MCF 10A (cell line): ENCODE measurements at regions not wholly inside any gene's neighbourhood (a gene's known extent, or its start where the extent isn't known, plus 50 kb on each side); places are given as distances from the start of the nearest gene placed in this dataset.

Source experiments
- BruUV-seq: library from RNA; stranded (reverse); fragments of 400-500 nt; replicated peaks from 2 replicates; lab custom pipeline; 2021; lab: Mats Ljungman, UMichigan
- CTCF ChIA-PET: fragments of 300-600 bp; sonication (Branson Sonifier 250); formaldehyde crosslinking; extraction: SDS; loops from one replicate; lab custom pipeline; 2021; ENCODE audit warnings: antibody characterized with exemption, inconsistent platforms; lab: Yijun Ruan, JAX
- POLR2A ChIA-PET: fragments of 300-600, 350-650 bp; sonication (Branson Sonifier 250); formaldehyde crosslinking; extraction: SDS; loops from one replicate; lab custom pipeline; 2020; ENCODE audit warnings: antibody characterized with exemption, inconsistent platforms; lab: Yijun Ruan, JAX
- DNase-seq: peaks from one replicate; pipeline ENCODE4 v3.0.0-alpha.2; 2018; ENCODE audit not compliant: unreplicated experiment
- H3K27ac Mint-ChIP-seq: one replicate; pipeline ENCODE4 v1.8.0; 2022; ENCODE audit warnings: mild to moderate bottlenecking, low read depth, mixed read lengths; ENCODE audit not compliant: unreplicated experiment
- H3K27me3 Mint-ChIP-seq: one replicate; pipeline ENCODE4 v1.8.0; 2022; ENCODE audit warnings: mixed read lengths; ENCODE audit not compliant: insufficient read depth, unreplicated experiment
- H3K36me3 Mint-ChIP-seq: one replicate; pipeline ENCODE4 v1.8.0; 2022; ENCODE audit warnings: mild to moderate bottlenecking, moderate library complexity, mixed read lengths; ENCODE audit not compliant: insufficient read depth, unreplicated experiment
- H3K4me1 Mint-ChIP-seq: one replicate; pipeline ENCODE4 v1.8.0; 2022; ENCODE audit warnings: mixed read lengths; ENCODE audit not compliant: insufficient read depth, unreplicated experiment
- H3K4me3 Mint-ChIP-seq: one replicate; pipeline ENCODE4 v1.8.0; 2022; ENCODE audit warnings: mild to moderate bottlenecking, moderate library complexity, mixed read lengths; ENCODE audit not compliant: unreplicated experiment
- H3K9me3 Mint-ChIP-seq: one replicate; pipeline ENCODE4 v1.8.0; 2022; ENCODE audit warnings: mixed read lengths; ENCODE audit not compliant: unreplicated experiment
- intact Hi-C: fragments of 100-400 bp; cut with micrococcal nuclease; formaldehyde crosslinking; loops from 2 replicates; pipeline ENCODE4 v1.14.1; 2022
- TF ChIP-seq, protein P1 (sequence below): fragments of 200-600 bp; IDR thresholded peaks from one replicate; pipeline ENCODE4 v1.8.0; 2022; ENCODE audit warnings: antibody characterized with exemption, mild to moderate bottlenecking; ENCODE audit not compliant: unreplicated experiment

DNA sequence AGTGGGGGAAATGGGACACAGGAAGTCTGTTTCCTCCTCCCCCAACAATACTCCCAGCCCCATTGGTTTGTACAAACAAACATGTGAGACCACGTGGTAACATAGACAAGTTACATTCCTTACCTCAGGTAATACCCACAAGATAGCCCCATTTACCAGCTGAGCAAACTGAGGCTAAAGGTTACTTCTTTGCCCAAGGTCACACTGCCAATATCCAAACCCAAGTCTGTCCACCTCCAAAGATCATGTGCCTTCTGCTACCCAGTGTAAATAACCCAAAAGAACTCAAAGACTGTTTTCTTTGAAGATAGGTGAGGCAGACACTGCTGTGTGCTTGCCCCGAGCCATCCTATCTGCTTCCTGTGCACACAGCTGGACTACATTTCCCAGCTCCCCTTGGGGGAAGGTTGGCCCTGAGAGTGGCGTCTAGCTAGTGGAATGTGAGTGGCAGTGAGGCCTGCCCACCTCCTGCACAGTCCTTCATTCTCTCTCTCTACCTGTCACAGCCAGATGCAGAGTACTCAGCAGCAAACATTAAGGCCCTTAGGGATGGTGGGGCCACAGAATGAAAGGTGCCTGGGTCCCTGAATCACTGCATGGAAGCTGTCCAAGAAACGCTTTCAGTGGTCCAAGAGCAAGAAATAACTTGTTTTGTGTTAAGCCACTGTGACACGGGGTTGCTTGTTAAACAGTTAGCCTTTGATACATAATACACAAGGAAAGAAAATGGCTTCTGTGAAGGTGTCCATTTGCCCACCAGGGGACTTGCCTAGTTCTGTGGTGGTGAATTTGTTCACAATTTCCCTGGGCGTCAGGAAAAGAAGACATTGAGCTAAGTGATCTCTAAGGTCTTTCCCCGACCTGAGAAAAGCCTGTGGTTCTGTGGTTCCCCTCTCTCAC lies 257.7 kb upstream of the NFE2L3 start:
- no TSS peak for BruUV-seq
- Mint-ChIP-seq H3K27me3 (peaks cover 7% of the 10 kb centered on the region), H3K36me3 (no peaks in the 10 kb centered on the region), H3K27ac (no peak overlapping the region), H3K9me3 (no peaks in the 10 kb centered on the region), H3K4me1 (peaks cover 10% of the 10 kb centered on the region), H3K4me3 (no peak overlapping the region)
- TF ChIP-seq, protein P1, sequence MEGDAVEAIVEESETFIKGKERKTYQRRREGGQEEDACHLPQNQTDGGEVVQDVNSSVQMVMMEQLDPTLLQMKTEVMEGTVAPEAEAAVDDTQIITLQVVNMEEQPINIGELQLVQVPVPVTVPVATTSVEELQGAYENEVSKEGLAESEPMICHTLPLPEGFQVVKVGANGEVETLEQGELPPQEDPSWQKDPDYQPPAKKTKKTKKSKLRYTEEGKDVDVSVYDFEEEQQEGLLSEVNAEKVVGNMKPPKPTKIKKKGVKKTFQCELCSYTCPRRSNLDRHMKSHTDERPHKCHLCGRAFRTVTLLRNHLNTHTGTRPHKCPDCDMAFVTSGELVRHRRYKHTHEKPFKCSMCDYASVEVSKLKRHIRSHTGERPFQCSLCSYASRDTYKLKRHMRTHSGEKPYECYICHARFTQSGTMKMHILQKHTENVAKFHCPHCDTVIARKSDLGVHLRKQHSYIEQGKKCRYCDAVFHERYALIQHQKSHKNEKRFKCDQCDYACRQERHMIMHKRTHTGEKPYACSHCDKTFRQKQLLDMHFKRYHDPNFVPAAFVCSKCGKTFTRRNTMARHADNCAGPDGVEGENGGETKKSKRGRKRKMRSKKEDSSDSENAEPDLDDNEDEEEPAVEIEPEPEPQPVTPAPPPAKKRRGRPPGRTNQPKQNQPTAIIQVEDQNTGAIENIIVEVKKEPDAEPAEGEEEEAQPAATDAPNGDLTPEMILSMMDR = no peak
- CTCF ChIA-PET = interaction anchor here (0.5 to 10.4 kb wide), 40 partner anchors 10 to 1285 kb away, joined by 3 to 183 read pairs (median 4); no protein-coding TSS in a partner anchor
- DNase-seq = peak; percentile 53
- intact Hi-C loops = loop anchor here (5.0 kb wide), 1 partner anchor 608 kb away; no protein-coding TSS in a partner anchor
- POLR2A ChIA-PET = interaction anchor here (0.8 to 2.0 kb wide), 8 partner anchors 12 to 475 kb away, joined by 3 to 18 read pairs (median 4); partner anchors contain the start of genes CBX3 and HNRNPA2B1

DNA sequence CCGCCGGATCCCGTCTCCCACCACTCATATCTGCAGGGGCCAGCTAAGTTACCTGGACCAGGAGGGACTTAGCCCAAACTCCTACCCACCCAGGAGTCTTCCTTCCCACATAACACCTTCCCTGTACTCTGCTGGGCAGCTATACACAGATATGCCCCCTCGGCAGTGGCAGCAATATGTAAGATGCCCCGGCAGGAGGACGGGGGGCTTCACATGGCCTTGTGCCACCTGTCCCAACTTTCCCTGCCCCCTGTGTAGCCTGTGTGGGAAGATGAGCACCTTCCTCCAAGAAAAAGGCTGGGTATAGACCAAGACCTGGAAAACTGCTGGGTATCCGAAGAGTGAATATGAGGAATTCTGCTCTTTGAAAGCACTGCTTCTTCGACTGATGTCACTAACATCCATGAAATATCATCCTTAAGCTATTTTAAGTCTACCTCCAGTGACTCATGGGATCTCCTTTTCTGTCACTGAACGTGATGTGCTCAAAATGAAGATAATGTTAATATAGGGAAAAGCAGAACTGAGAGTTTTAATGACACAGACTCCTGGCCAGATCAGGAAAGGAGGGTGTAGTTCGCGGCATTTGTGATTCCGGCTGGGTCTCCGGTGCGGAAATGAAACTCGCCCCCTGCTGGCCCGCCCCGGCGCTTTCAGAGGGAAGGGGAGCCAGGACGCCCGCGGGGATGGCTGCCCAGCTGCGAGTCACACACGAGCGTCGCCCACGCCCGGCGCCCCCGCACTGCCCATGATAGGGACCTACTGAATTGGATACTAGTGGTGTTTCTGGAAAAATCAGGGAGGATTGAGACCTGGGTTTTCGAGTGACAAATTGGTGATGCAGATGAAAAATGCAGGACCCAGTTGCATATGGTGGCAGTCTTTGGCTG lies 256.9 kb upstream of the NFE2L3 start:
- intact Hi-C loops = loop anchor here (5.0 kb wide), 1 partner anchor 607 kb away; no protein-coding TSS in a partner anchor
- ChIA-PET CTCF (interaction anchor here (0.6 to 10.4 kb wide), 24 partner anchors 11 to 1267 kb away, joined by 3 to 183 read pairs (median 4); no protein-coding TSS in a partner anchor), POLR2A (interaction anchor here (1.5 kb wide), 3 partner anchors 51 to 471 kb away, joined by 3 to 4 read pairs (median 3); partner anchors contain the start of gene CBX3)
- Mint-ChIP-seq H3K4me3 (peak overlapping the region; percentile 45), H3K9me3 (no peaks in the 10 kb centered on the region), H3K4me1 (peaks cover 10% of the 10 kb centered on the region), H3K27me3 (no peaks in the 10 kb centered on the region), H3K36me3 (no peaks in the 10 kb centered on the region), H3K27ac (no peak overlapping the region)
- TF ChIP-seq, protein P1 = peak; percentile 28
- BruUV-seq = no TSS peak
- DNase-seq = peak; percentile 6

DNA sequence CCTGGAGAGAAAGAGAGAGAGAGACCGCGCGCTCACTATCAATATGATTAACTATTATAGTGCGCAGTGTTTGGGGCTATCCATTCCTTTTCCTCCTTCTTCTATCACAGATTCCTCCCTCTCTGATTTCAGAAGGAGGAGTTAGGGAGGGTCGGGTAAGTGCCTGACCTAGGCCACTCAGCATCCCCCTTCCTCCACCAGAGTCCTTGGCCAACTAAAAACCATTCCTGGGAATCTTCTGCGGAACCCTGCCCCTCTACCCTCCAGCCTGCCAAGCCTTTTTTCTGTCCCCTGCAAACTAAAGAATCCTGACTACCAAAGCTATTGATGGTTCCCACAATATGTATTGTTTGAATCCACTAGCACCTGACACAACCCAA lies 256.2 kb upstream of the NFE2L3 start:
- no TSS peak for BruUV-seq
- TF ChIP-seq, protein P1 = no peak
- intact Hi-C loops = no loop called here
- DNase-seq = no peak
- no peaks in the 10 kb centered on the region for H3K36me3 Mint-ChIP-seq
- CTCF ChIA-PET = interaction anchor here (0.6 to 10.4 kb wide), 11 partner anchors 11 to 772 kb away, joined by 3 to 183 read pairs (median 31); no protein-coding TSS in a partner anchor
- peaks cover 10% of the 10 kb centered on the region for H3K4me1 Mint-ChIP-seq
- H3K9me3 Mint-ChIP-seq = no peaks in the 10 kb centered on the region
- POLR2A ChIA-PET = interaction anchor here (1.5 kb wide), 2 partner anchors 306 to 470 kb away, joined by 3 to 4 read pairs; partner anchors contain the start of gene CBX3
- H3K27ac Mint-ChIP-seq = no peak overlapping the region
- H3K27me3 Mint-ChIP-seq = no peaks in the 10 kb centered on the region
- H3K4me3 Mint-ChIP-seq = peak overlapping the region; percentile 45
